GM23338 (cell line): ENCODE measurements at regions not wholly inside any gene's neighbourhood (a gene's known extent, or its start where the extent isn't known, plus 50 kb on each side); places are given as distances from the start of the nearest gene placed in this dataset.

Source experiments
- EZH2 ChIP-seq: fragments of 200-600 bp; sonication (generic); IDR thresholded peaks from one replicate; pipeline ENCODE4 v1.8.0; 2017; ENCODE audit warnings: antibody characterized with exemption, mild to moderate bottlenecking, low read depth; ENCODE audit not compliant: unreplicated experiment
- EZH2phosphoT487 ChIP-seq: fragments of 200-600 bp; sonication (generic); IDR thresholded peaks from one replicate; pipeline ENCODE4 v1.8.1; 2018; ENCODE audit warnings: antibody characterized with exemption; ENCODE audit not compliant: unreplicated experiment
- NANOG ChIP-seq: IDR thresholded peaks from 2 replicates; pipeline ENCODE4 v1.6.1; 2016; ENCODE audit warnings: antibody characterized with exemption, borderline replicate concordance
- POLR2AphosphoS5 ChIP-seq: IDR thresholded peaks from 2 replicates; pipeline ENCODE4 v1.6.1; 2016; ENCODE audit warnings: antibody characterized with exemption, low read depth
- STAT1 ChIP-seq: IDR thresholded peaks from one replicate; pipeline ENCODE4 v1.6.1; 2016; ENCODE audit warnings: antibody characterized with exemption; ENCODE audit not compliant: unreplicated experiment
- ZNF114 ChIP-seq: fragments of 250-450 bp; sonication (Bioruptor Pico); IDR thresholded peaks from 2 replicates; pipeline ENCODE4 v1.5.0; 2020; ENCODE audit warnings: mild to moderate bottlenecking, moderate library complexity
- ZNF331 ChIP-seq: fragments of 250-450 bp; sonication (Bioruptor Pico); IDR thresholded peaks from 2 replicates; pipeline ENCODE4 v1.5.0; 2020; ENCODE audit warnings: low read depth, mild to moderate bottlenecking, moderate library complexity
- TF ChIP-seq, protein P1 (sequence below): fragments of 250-450 bp; sonication (Bioruptor Pico); IDR thresholded peaks from 2 replicates; pipeline ENCODE4 v1.5.0; 2020; ENCODE audit warnings: mild to moderate bottlenecking, moderate library complexity
- TF ChIP-seq, protein P2 (sequence below): IDR thresholded peaks from 2 replicates; pipeline ENCODE4 v1.6.1; 2016; ENCODE audit warnings: antibody characterized with exemption
- TF ChIP-seq, protein P3 (sequence below), 2 experiments: fragments of 200-600 bp in 1 of 2; sonication (generic) in 1 of 2; conservative IDR thresholded peaks; 2 replicates each; pipeline versions ENCODE4 v1.5.1 to v1.6.1; 2016 to 2017; ENCODE audit warnings: antibody characterized with exemption in 2 of 2, low read depth in 2 of 2, mild to moderate bottlenecking in 2 of 2, moderate library complexity in 1 of 2

DNA sequence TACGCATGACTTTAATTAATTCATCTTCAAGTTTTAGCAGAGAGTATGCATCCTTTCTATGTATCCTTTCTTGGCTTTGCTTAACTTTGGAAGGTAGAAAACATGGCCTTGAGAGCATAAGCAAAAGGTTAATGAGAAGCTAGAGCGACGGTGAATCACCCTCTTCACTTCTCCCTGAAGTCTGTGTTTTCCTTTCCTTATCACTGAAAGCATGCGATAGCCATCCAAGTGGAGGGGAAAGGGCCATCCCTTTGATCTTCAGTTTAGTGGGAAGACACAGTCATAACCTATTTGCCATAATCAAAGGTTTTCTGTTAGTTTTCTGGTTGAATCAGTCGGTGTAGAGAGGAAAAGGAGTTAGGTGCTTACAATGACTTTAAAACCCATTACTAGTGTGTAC is 354.0 kb upstream of the ROBO2 start (continued):
- TF ChIP-seq, protein P1, sequence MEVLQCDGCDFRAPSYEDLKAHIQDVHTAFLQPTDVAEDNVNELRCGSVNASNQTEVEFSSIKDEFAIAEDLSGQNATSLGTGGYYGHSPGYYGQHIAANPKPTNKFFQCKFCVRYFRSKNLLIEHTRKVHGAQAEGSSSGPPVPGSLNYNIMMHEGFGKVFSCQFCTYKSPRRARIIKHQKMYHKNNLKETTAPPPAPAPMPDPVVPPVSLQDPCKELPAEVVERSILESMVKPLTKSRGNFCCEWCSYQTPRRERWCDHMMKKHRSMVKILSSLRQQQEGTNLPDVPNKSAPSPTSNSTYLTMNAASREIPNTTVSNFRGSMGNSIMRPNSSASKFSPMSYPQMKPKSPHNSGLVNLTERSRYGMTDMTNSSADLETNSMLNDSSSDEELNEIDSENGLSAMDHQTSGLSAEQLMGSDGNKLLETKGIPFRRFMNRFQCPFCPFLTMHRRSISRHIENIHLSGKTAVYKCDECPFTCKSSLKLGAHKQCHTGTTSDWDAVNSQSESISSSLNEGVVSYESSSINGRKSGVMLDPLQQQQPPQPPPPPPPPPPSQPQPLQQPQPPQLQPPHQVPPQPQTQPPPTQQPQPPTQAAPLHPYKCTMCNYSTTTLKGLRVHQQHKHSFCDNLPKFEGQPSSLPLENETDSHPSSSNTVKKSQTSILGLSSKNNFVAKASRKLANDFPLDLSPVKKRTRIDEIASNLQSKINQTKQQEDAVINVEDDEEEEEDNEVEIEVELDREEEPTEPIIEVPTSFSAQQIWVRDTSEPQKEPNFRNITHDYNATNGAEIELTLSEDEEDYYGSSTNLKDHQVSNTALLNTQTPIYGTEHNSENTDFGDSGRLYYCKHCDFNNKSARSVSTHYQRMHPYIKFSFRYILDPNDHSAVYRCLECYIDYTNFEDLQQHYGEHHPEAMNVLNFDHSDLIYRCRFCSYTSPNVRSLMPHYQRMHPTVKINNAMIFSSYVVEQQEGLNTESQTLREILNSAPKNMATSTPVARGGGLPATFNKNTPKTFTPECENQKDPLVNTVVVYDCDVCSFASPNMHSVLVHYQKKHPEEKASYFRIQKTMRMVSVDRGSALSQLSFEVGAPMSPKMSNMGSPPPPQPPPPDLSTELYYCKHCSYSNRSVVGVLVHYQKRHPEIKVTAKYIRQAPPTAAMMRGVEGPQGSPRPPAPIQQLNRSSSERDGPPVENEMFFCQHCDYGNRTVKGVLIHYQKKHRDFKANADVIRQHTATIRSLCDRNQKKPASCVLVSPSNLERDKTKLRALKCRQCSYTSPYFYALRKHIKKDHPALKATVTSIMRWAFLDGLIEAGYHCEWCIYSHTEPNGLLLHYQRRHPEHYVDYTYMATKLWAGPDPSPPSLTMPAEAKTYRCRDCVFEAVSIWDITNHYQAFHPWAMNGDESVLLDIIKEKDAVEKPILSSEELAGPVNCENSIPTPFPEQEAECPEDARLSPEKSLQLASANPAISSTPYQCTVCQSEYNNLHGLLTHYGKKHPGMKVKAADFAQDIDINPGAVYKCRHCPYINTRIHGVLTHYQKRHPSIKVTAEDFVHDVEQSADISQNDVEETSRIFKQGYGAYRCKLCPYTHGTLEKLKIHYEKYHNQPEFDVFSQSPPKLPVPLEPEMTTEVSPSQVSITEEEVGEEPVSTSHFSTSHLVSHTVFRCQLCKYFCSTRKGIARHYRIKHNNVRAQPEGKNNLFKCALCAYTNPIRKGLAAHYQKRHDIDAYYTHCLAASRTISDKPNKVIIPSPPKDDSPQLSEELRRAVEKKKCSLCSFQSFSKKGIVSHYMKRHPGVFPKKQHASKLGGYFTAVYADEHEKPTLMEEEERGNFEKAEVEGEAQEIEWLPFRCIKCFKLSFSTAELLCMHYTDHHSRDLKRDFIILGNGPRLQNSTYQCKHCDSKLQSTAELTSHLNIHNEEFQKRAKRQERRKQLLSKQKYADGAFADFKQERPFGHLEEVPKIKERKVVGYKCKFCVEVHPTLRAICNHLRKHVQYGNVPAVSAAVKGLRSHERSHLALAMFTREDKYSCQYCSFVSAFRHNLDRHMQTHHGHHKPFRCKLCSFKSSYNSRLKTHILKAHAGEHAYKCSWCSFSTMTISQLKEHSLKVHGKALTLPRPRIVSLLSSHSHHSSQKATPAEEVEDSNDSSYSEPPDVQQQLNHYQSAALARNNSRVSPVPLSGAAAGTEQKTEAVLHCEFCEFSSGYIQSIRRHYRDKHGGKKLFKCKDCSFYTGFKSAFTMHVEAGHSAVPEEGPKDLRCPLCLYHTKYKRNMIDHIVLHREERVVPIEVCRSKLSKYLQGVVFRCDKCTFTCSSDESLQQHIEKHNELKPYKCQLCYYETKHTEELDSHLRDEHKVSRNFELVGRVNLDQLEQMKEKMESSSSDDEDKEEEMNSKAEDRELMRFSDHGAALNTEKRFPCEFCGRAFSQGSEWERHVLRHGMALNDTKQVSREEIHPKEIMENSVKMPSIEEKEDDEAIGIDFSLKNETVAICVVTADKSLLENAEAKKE (CRISPR knock-in tag): no peak
- TF ChIP-seq STAT1: no peak
- TF ChIP-seq ZNF331 (CRISPR knock-in tag): no peak
- no peak for TF ChIP-seq ZNF114
- no peak for TF ChIP-seq EZH2phosphoT487
- TF ChIP-seq, protein P2, sequence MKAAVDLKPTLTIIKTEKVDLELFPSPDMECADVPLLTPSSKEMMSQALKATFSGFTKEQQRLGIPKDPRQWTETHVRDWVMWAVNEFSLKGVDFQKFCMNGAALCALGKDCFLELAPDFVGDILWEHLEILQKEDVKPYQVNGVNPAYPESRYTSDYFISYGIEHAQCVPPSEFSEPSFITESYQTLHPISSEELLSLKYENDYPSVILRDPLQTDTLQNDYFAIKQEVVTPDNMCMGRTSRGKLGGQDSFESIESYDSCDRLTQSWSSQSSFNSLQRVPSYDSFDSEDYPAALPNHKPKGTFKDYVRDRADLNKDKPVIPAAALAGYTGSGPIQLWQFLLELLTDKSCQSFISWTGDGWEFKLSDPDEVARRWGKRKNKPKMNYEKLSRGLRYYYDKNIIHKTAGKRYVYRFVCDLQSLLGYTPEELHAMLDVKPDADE: no peak
- no peak for TF ChIP-seq EZH2
- TF ChIP-seq, protein P3, sequence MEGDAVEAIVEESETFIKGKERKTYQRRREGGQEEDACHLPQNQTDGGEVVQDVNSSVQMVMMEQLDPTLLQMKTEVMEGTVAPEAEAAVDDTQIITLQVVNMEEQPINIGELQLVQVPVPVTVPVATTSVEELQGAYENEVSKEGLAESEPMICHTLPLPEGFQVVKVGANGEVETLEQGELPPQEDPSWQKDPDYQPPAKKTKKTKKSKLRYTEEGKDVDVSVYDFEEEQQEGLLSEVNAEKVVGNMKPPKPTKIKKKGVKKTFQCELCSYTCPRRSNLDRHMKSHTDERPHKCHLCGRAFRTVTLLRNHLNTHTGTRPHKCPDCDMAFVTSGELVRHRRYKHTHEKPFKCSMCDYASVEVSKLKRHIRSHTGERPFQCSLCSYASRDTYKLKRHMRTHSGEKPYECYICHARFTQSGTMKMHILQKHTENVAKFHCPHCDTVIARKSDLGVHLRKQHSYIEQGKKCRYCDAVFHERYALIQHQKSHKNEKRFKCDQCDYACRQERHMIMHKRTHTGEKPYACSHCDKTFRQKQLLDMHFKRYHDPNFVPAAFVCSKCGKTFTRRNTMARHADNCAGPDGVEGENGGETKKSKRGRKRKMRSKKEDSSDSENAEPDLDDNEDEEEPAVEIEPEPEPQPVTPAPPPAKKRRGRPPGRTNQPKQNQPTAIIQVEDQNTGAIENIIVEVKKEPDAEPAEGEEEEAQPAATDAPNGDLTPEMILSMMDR (conservative IDR thresholded peaks at IDR 0.05; ENCODE audit: low read depth in 2 of 2): no peak
- TF ChIP-seq POLR2AphosphoS5: no peak
- no peak for TF ChIP-seq NANOG
